GM23338 (cell line): ENCODE measurements at regions not wholly inside any gene's neighbourhood (a gene's known extent, or its start where the extent isn't known, plus 50 kb on each side); places are given as distances from the start of the nearest gene placed in this dataset.

Experiments
- ATAC-seq: fragments of 200-7000 bp; cut with Tn5 transposase; 3 replicates; pipeline ENCODE4 v1.9.1; 2020
- DNase-seq: peaks from one replicate; pipeline ENCODE4 v3.0.0-alpha.2; 2015; ENCODE audit warnings: low spot score
- H2AFZ ChIP-seq: fragments of 200-600 bp; sonication (generic); 2 replicates; pipeline ENCODE4 v1.8.0; 2016; ENCODE audit warnings: antibody characterized with exemption, mild to moderate bottlenecking, moderate library complexity
- H3F3A ChIP-seq: fragments of 200-600 bp; sonication (generic); replicated peaks from 2 replicates; pipeline ENCODE4 v1.8.0; 2017; ENCODE audit warnings: antibody characterized with exemption, mixed run types, low read depth
- H3K27ac ChIP-seq: fragments of 200-600 bp; sonication (generic); 2 replicates; pipeline ENCODE4 v1.6.1; 2016; ENCODE audit warnings: low read depth
- H3K27me3 ChIP-seq: fragments of 200-600 bp; sonication (generic); 2 replicates; pipeline ENCODE4 v1.8.0; 2016; ENCODE audit warnings: mild to moderate bottlenecking, mixed run types, moderate library complexity; ENCODE audit not compliant: insufficient read depth
- H3K36me3 ChIP-seq: fragments of 200-600 bp; sonication (generic); 2 replicates; pipeline ENCODE4 v1.8.0; 2016; ENCODE audit warnings: mild to moderate bottlenecking; ENCODE audit not compliant: insufficient read depth
- H3K4me1 ChIP-seq: fragments of 200-600 bp; sonication (generic); 2 replicates; pipeline ENCODE4 v1.8.0; 2016; ENCODE audit warnings: mild to moderate bottlenecking, moderate library complexity; ENCODE audit not compliant: insufficient read depth
- H3K4me2 ChIP-seq: fragments of 200-600 bp; sonication (generic); 2 replicates; pipeline ENCODE4 v1.7.1; 2017; ENCODE audit warnings: mixed run types
- H3K4me3 ChIP-seq: fragments of 200-600 bp; sonication (generic); 2 replicates; pipeline ENCODE4 v1.6.1; 2016; ENCODE audit warnings: mixed run types
- H3K79me2 ChIP-seq: fragments of 200-600 bp; sonication (generic); replicated peaks from 2 replicates; pipeline ENCODE4 v1.8.0; 2017; ENCODE audit warnings: mild to moderate bottlenecking; ENCODE audit not compliant: insufficient read depth
- H3K9me2 ChIP-seq: fragments of 200-600 bp; sonication (generic); 2 replicates; pipeline ENCODE4 v1.8.0; 2017; ENCODE audit not compliant: insufficient read depth
- H4K20me1 ChIP-seq: fragments of 200-600 bp; sonication (generic); replicated peaks from 2 replicates; pipeline ENCODE4 v1.8.0; 2017; ENCODE audit warnings: mild to moderate bottlenecking; ENCODE audit not compliant: insufficient read depth
- H3K27ac Mint-ChIP-seq: 2 replicates; pipeline ENCODE4 v1.8.0; 2020; ENCODE audit warnings: inconsistent platforms, mild to moderate bottlenecking, moderate library complexity, mixed read lengths
- H3K27me3 Mint-ChIP-seq: 3 replicates; pipeline ENCODE4 v1.8.0; 2022; ENCODE audit warnings: low read depth, mild to moderate bottlenecking, moderate library complexity, mixed read lengths, inconsistent platforms; ENCODE audit not compliant: insufficient read depth, poor library complexity
- H3K36me3 Mint-ChIP-seq: 3 replicates; pipeline ENCODE4 v1.8.0; 2021; ENCODE audit warnings: low read depth, mild to moderate bottlenecking, inconsistent platforms, moderate library complexity, mixed read lengths
- H3K4me1 Mint-ChIP-seq: 3 replicates; pipeline ENCODE4 v1.8.0; 2020; ENCODE audit warnings: mild to moderate bottlenecking, inconsistent platforms, mixed read lengths
- H3K4me3 Mint-ChIP-seq: 3 replicates; pipeline ENCODE4 v1.8.0; 2021; ENCODE audit warnings: moderate library complexity, mild to moderate bottlenecking, inconsistent platforms, mixed read lengths
- H3K9me3 Mint-ChIP-seq: 3 replicates; pipeline ENCODE4 v1.8.0; 2020; ENCODE audit warnings: moderate library complexity, mild to moderate bottlenecking, inconsistent platforms, mixed read lengths
- CREB1 ChIP-seq: fragments of 250-450 bp; sonication (Bioruptor Pico); IDR thresholded peaks from 2 replicates; pipeline ENCODE4 v1.5.0; 2020; ENCODE audit warnings: low read depth, mild to moderate bottlenecking, moderate library complexity
- CTCF ChIP-seq, 2 experiments: fragments of 200-600 bp in 1 of 2; sonication (generic) in 1 of 2; conservative IDR thresholded peaks; 2 replicates each; pipeline versions ENCODE4 v1.5.1 to v1.6.1; 2016 to 2017; ENCODE audit warnings: antibody characterized with exemption in 2 of 2, low read depth in 2 of 2, mild to moderate bottlenecking in 2 of 2, moderate library complexity in 1 of 2
- ETS1 ChIP-seq: IDR thresholded peaks from 2 replicates; pipeline ENCODE4 v1.6.1; 2016; ENCODE audit warnings: antibody characterized with exemption
- EZH2 ChIP-seq: fragments of 200-600 bp; sonication (generic); IDR thresholded peaks from one replicate; pipeline ENCODE4 v1.8.0; 2017; ENCODE audit warnings: antibody characterized with exemption, mild to moderate bottlenecking, low read depth; ENCODE audit not compliant: unreplicated experiment
- EZH2phosphoT487 ChIP-seq: fragments of 200-600 bp; sonication (generic); IDR thresholded peaks from one replicate; pipeline ENCODE4 v1.8.1; 2018; ENCODE audit warnings: antibody characterized with exemption; ENCODE audit not compliant: unreplicated experiment
- JUNB ChIP-seq: IDR thresholded peaks from one replicate; pipeline ENCODE4 v1.6.1; 2016; ENCODE audit warnings: antibody characterized with exemption; ENCODE audit not compliant: unreplicated experiment
- NANOG ChIP-seq: IDR thresholded peaks from 2 replicates; pipeline ENCODE4 v1.6.1; 2016; ENCODE audit warnings: antibody characterized with exemption, borderline replicate concordance
- POLR2AphosphoS5 ChIP-seq: IDR thresholded peaks from 2 replicates; pipeline ENCODE4 v1.6.1; 2016; ENCODE audit warnings: antibody characterized with exemption, low read depth
- REST ChIP-seq: IDR thresholded peaks from one replicate; pipeline ENCODE4 v1.6.1; 2018; ENCODE audit warnings: antibody characterized with exemption; ENCODE audit not compliant: unreplicated experiment
- STAT1 ChIP-seq: IDR thresholded peaks from one replicate; pipeline ENCODE4 v1.6.1; 2016; ENCODE audit warnings: antibody characterized with exemption; ENCODE audit not compliant: unreplicated experiment
- ZNF114 ChIP-seq: fragments of 250-450 bp; sonication (Bioruptor Pico); IDR thresholded peaks from 2 replicates; pipeline ENCODE4 v1.5.0; 2020; ENCODE audit warnings: mild to moderate bottlenecking, moderate library complexity
- ZNF331 ChIP-seq: fragments of 250-450 bp; sonication (Bioruptor Pico); IDR thresholded peaks from 2 replicates; pipeline ENCODE4 v1.5.0; 2020; ENCODE audit warnings: low read depth, mild to moderate bottlenecking, moderate library complexity
- ZNF462 ChIP-seq: fragments of 250-450 bp; sonication (Bioruptor Pico); IDR thresholded peaks from 2 replicates; pipeline ENCODE4 v1.5.0; 2020; ENCODE audit warnings: mild to moderate bottlenecking, moderate library complexity

- Mint-ChIP-seq H3K27ac (no peak overlapping the region), H3K9me3 (no peaks in the 10 kb centered on the region), H3K4me1 (no peaks in the 10 kb centered on the region), H3K27me3 (peaks cover 4% of the 10 kb centered on the region), H3K4me3 (no peak overlapping the region), H3K36me3 (no peaks in the 10 kb centered on the region; the same call in 2 of the 3 replicates)
- no peak for TF ChIP-seq ZNF331 (CRISPR knock-in tag)
- TF ChIP-seq EZH2, result no peak
- TF ChIP-seq ZNF114 (CRISPR knock-in tag), result no peak
- TF ChIP-seq POLR2AphosphoS5, result no peak
- no peak for TF ChIP-seq EZH2phosphoT487
- TF ChIP-seq ETS1, result no peak
- no peak for TF ChIP-seq REST
- no peak for TF ChIP-seq JUNB
- TF ChIP-seq CREB1 (CRISPR knock-in tag), result no peak
- TF ChIP-seq STAT1, result no peak
- TF ChIP-seq NANOG, result no peak
- no peak for TF ChIP-seq CTCF (conservative IDR thresholded peaks at IDR 0.05; ENCODE audit: low read depth in 2 of 2)
- TF ChIP-seq ZNF462 (CRISPR knock-in tag), result no peak
- DNase-seq (no peak), ATAC-seq (no peak)
- H3K27ac ChIP-seq, result no peak overlapping the region
- H3F3A ChIP-seq, result no peaks in the 10 kb centered on the region
- no peak overlapping the region for H3K4me2 ChIP-seq
- no peak overlapping the region for H3K4me3 ChIP-seq
- H3K27me3 ChIP-seq, result no peaks in the 10 kb centered on the region
- H2AFZ ChIP-seq, result no peak overlapping the region
- H3K4me1 ChIP-seq, result no peaks in the 10 kb centered on the region
- H3K36me3 ChIP-seq, result no peaks in the 10 kb centered on the region
- no peaks in the 10 kb centered on the region for H3K79me2 ChIP-seq
- no peaks in the 10 kb centered on the region for H4K20me1 ChIP-seq
- H3K9me2 ChIP-seq, result no peaks in the 10 kb centered on the region
Measured at GRCh38 chr17:73942703-73943415, 260.6 kb upstream of the RPL38 start.
